Neural progenitor cell (in vitro differentiated cells): ENCODE measurements at regions not wholly inside any gene's neighbourhood (a gene's known extent, or its start where the extent isn't known, plus 50 kb on each side); places are given as distances from the start of the nearest gene placed in this dataset.

ENCODE experiments used
- EZH2phosphoT487 ChIP-seq: fragments of 200-600 bp; sonication (generic); IDR thresholded peaks from 2 replicates; pipeline ENCODE4 v1.6.1; 2017; ENCODE audit warnings: antibody characterized with exemption
- TF ChIP-seq, protein P1 (sequence below): fragments of 200-600 bp; sonication (generic); IDR thresholded peaks from 2 replicates; pipeline ENCODE4 v1.5.1; 2017; ENCODE audit warnings: antibody characterized with exemption, mild to moderate bottlenecking

- TF ChIP-seq, protein P1, sequence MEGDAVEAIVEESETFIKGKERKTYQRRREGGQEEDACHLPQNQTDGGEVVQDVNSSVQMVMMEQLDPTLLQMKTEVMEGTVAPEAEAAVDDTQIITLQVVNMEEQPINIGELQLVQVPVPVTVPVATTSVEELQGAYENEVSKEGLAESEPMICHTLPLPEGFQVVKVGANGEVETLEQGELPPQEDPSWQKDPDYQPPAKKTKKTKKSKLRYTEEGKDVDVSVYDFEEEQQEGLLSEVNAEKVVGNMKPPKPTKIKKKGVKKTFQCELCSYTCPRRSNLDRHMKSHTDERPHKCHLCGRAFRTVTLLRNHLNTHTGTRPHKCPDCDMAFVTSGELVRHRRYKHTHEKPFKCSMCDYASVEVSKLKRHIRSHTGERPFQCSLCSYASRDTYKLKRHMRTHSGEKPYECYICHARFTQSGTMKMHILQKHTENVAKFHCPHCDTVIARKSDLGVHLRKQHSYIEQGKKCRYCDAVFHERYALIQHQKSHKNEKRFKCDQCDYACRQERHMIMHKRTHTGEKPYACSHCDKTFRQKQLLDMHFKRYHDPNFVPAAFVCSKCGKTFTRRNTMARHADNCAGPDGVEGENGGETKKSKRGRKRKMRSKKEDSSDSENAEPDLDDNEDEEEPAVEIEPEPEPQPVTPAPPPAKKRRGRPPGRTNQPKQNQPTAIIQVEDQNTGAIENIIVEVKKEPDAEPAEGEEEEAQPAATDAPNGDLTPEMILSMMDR: no peak
- TF ChIP-seq EZH2phosphoT487: no peak
These were observed 290.4 kb downstream of the MAP2K6 start for GRCh38 chr17:69704935-69705334.
